Lower leg skin (tissue), 4 donors: ENCODE measurements at regions not wholly inside any gene's neighbourhood (a gene's known extent, or its start where the extent isn't known, plus 50 kb on each side); places are given as distances from the start of the nearest gene placed in this dataset.

Experiments used
- DNase-seq, 2 donors: peaks; one replicate each; pipeline ENCODE4 v3.0.0-alpha.2; 2019; ENCODE audit warnings: low spot score in 2 of 2
- H3K4me3 ChIP-seq: fragments of 200-600 bp; sonication (generic); 2 replicates; pipeline ENCODE4 v1.5.1; 2017; ENCODE audit warnings: mild to moderate bottlenecking, low read depth; ENCODE audit not compliant: poor library complexity, severe bottlenecking
- POLR2A ChIP-seq, 2 donors: fragments of 450-650 bp; IDR thresholded peaks; one replicate each; pipeline ENCODE4 v1.6.1; 2016 to 2017; ENCODE audit warnings: antibody characterized with exemption in 2 of 2, mild to moderate bottlenecking in 1 of 2, moderate library complexity in 1 of 2
- WGBS, 2 donors: methylation state at CpG; one replicate each; pipeline ENCODE4 v1.1.5; 2018; 5-methylcytosine and 5-hydroxymethylcytosine counted together
- intact Hi-C: fragments of 100-400 bp; cut with DNase I; formaldehyde crosslinking; loops from one replicate; pipeline ENCODE4 v1.15.0; 2023; ENCODE audit warnings: low total_unique reads
- TF ChIP-seq, protein P1 (sequence below), 3 donors: fragments of 450-650 bp; IDR thresholded peaks; one replicate each; pipeline ENCODE4 v1.5.1; 2016; ENCODE audit warnings: antibody characterized with exemption in 3 of 3, mild to moderate bottlenecking in 3 of 3, moderate library complexity in 2 of 3

DNA sequence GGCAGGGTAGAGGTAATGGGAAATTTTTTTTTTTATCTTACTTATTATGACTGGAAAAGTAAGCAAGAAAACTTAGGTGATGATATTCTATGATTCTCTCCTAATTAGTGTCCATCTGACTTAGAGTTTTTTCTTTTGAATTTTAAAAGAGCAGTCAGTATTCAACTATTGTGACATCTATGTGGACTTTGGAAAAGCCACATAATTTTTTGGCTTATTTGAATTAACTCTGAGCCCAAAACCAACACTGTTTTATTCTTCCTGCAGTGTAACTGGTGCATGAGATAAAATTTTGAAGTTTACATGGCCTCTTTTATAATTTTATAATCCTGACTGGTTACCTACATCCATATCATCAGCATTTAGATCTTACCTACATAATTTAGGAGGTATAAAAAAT lies 619.7 kb downstream of the EPM2A start:
- no peak for TF ChIP-seq POLR2A (IDR thresholded peaks at IDR 0.05)
- TF ChIP-seq, protein P1, sequence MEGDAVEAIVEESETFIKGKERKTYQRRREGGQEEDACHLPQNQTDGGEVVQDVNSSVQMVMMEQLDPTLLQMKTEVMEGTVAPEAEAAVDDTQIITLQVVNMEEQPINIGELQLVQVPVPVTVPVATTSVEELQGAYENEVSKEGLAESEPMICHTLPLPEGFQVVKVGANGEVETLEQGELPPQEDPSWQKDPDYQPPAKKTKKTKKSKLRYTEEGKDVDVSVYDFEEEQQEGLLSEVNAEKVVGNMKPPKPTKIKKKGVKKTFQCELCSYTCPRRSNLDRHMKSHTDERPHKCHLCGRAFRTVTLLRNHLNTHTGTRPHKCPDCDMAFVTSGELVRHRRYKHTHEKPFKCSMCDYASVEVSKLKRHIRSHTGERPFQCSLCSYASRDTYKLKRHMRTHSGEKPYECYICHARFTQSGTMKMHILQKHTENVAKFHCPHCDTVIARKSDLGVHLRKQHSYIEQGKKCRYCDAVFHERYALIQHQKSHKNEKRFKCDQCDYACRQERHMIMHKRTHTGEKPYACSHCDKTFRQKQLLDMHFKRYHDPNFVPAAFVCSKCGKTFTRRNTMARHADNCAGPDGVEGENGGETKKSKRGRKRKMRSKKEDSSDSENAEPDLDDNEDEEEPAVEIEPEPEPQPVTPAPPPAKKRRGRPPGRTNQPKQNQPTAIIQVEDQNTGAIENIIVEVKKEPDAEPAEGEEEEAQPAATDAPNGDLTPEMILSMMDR (IDR thresholded peaks at IDR 0.05) = no peak
- intact Hi-C loops = no loop called here
- no peak for DNase-seq
- H3K4me3 ChIP-seq = no peak overlapping the region

DNA sequence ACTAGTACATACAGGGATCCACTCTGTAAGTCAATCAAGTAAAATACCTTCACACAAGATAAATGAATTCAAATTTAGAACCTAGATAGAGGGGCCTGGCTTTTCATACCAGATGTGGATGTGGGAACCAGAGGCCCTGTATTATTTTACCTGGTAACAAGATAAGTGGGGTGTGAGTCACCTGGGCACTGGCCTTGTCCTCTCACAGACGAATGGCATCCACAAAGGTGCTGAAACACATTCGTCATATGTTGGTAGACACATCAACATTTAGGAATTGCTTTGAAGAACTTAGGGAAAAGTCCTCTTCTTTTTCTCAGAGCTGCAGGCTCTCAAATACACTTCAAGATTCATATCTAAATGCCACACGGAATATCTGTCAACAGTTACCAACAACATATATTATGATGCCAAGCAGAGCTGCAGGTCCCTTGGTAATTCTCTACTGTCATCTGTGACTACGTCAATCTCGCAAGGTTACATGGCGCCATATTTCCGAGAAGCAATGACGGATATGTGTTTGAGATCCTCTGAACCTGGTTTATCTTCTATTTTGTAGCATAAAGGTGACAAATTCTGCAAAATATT lies 618.6 kb downstream of the EPM2A start:
- intact Hi-C loops = no loop called here
- no peak overlapping the region for H3K4me3 ChIP-seq
- no peak for DNase-seq
- TF ChIP-seq POLR2A (IDR thresholded peaks at IDR 0.05) = no peak
- TF ChIP-seq, protein P1 (IDR thresholded peaks at IDR 0.05) = no peak
- WGBS, 2 donors = 84 to 85% methylated on average over 8 of the region's 8 CpGs

DNA sequence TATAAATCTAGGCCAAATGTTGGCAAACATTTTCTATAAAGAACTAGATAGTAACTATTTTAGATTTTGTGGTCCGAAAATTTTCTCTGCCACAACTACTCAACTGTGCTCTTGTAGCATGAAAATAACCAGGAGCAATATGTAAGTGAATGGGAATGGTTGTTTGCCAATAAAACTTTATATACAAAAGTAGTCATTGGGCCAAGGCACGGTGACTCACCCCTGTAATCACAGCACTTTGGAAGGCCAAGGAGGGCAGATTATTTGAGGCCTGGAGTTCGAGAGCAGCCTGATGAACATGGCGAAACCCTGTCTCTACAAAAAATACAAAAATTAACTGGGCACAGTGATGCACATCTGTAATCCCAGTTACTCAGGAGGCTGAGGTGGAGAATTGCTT lies 617.1 kb downstream of the EPM2A start:
- intact Hi-C loops = no loop called here
- WGBS, 2 donors = 90 to 91% methylated on average over 4 of the region's 4 CpGs

DNA sequence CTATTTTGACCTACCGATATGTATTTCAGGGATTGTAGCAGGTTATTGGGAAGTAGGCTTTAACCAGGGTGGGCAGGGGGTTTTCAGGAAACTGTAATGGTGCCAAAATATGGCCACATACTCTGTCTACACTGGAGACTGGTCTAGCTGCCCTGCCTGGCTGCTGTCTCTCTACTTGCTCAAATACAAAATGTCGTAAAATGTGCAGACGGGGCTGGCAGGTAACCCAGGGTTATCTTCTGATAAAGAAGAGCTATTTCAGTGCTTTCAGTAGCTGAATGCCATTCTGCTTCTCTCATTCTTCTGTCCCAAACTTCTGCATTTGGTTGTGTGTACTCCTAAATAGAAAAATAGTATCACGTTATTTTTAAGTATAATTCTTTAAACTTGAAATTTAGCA lies 616.2 kb downstream of the EPM2A start:
- intact Hi-C loops = no loop called here
- TF ChIP-seq, protein P1 (IDR thresholded peaks at IDR 0.05) = no peak
- TF ChIP-seq POLR2A (IDR thresholded peaks at IDR 0.05) = no peak
- DNase-seq = no peak
- H3K4me3 ChIP-seq = no peak overlapping the region
- 88 to 89% methylated on average over 4 of the region's 4 CpGs for WGBS, 2 donors

More for the DNA sequence above, 617.1 kb downstream of the EPM2A start:
- no peak overlapping the region for H3K4me3 ChIP-seq
- no peak for DNase-seq
- TF ChIP-seq POLR2A (IDR thresholded peaks at IDR 0.05) = no peak
- TF ChIP-seq, protein P1 (IDR thresholded peaks at IDR 0.05) = no peak

DNA sequence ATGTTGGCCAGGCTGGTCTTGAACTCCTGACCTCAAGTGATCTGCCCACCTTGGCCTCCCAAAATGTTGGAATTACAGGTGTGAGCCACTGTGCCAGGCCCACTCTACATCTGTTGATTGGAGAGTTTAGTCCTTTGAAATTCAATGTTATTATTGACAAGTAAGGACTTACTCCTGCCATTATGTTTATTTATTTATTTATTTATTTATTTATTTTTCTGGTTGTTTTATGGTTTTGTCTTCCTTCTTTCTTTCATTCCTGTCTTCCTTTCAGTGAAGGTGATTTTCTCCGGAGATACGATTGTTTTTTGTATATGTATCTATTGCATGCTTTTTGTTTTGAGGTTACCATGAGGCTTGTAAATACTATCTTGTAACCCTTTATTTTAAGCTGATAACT lies 602.6 kb downstream of the EPM2A start:
- intact Hi-C loops = no loop called here
- TF ChIP-seq POLR2A (IDR thresholded peaks at IDR 0.05) = no peak
- TF ChIP-seq, protein P1 (IDR thresholded peaks at IDR 0.05) = no peak
- 98% methylated on average over 2 of the region's 2 CpGs for WGBS, 2 donors
- no peak for DNase-seq
- no peak overlapping the region for H3K4me3 ChIP-seq

DNA sequence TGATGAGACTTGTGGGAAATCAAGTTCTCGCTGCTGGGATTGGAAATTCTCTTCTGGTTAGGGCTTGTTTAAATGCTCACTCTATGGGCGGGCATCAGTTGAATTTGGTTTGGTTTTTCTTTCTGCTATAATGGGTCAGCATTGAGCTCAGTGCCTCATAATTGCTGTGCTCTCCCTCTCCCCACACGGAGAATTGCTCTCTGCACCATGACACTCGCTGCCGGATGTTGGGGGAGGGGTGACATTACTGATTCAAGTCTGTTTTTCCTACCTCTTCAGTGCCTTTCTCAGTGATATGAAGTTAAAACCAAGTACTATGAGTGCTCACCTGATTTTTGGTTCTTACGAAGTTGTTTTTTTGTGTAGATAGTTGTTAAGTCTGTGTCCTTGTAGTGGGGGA lies 599.6 kb downstream of the EPM2A start:
- WGBS, 2 donors = 87% methylated on average over 6 of the region's 6 CpGs
- H3K4me3 ChIP-seq = no peak overlapping the region
- DNase-seq = no peak
- intact Hi-C loops = no loop called here
- TF ChIP-seq POLR2A (IDR thresholded peaks at IDR 0.05) = no peak
- TF ChIP-seq, protein P1 (IDR thresholded peaks at IDR 0.05) = no peak
